HG02981 (cell line): ENCODE measurements at regions not wholly inside any gene's neighbourhood (a gene's known extent, or its start where the extent isn't known, plus 50 kb on each side); places are given as distances from the start of the nearest gene placed in this dataset.

ENCODE experiments used
- ATAC-seq: cut with Tn5 transposase; IDR thresholded peaks from one replicate; pipeline ENCODE4 v1.9.1; 2021; ENCODE audit warnings: mild to moderate bottlenecking, moderate library complexity; ENCODE audit not compliant: unreplicated experiment

DNA sequence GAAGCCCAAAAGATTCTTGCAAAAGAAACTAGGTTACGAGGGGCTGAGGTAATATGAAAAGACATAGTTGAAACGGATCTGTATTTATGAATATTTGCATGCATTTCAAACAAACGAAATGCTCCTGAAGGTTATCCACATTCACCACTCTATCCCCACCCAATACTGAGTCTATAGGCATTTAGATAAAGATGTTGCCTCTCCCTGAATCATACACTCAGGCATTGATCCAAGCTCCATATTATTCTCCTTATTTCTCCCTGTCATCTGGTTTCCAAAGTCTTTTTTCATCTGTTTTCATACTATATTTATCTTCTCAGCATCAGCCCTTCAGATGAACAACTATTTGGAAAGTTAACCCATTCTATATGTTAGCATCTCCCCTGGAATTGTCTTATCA is 492.5 kb upstream of the TGFBR2 start:
- ATAC-seq = no peak

DNA sequence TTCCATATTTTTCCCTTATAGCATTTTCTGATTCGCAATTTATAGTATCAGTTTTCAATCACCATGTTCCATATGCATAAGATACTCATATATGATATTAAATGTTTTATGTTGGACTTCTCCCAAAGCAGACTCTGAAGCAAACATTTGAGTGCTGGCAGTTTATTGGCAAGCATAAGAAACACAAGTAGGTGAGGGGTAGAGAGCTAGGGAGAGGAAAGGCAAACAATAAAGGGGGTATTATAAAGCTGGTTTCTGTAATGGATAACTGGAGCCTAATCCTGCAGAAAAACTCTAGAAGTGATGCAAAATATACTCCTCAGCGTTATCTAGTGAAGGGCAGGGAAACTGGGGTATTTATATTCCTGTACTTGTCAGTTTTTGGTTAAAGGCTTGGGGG is 491.5 kb upstream of the TGFBR2 start:
- ATAC-seq = no peak

DNA sequence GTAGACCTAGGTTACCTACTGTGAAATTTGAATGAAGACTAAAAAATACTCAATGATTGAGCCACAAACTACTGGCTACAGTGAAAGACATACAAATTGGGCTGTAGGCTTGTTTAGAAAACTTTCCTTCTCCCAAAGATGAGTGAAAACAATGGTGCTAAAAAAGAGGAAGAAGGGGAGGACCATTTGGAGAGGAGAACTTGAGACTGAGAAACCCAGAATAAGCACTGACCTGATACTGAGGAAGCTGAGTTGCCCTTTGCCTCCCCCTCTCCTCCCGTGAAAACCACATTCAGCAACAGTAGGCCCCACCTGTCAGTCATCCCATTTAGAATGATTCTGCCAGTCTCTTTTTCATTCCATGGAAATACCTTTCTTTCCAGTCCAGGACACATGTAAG is 484.0 kb upstream of the TGFBR2 start:
- no peak for ATAC-seq

DNA sequence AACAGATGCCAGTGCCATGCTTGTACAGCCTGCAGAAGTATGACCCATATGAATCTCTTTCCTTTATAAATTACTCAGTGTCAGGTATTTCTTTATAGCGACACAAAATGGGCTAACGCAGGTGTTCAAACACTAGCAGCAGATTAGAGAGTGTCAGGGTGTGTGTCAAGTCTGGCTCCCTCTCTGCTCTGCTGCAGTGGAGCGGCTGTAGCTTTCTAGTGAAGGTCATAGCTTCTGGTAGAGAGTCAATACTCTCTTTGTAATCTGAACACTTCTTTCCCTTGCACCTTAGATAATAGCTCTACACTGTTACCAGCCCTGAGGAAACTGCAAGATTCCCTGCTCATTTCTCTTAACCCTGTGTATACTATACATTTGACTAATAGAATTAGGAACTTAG is 483.2 kb upstream of the TGFBR2 start:
- no peak for ATAC-seq

DNA sequence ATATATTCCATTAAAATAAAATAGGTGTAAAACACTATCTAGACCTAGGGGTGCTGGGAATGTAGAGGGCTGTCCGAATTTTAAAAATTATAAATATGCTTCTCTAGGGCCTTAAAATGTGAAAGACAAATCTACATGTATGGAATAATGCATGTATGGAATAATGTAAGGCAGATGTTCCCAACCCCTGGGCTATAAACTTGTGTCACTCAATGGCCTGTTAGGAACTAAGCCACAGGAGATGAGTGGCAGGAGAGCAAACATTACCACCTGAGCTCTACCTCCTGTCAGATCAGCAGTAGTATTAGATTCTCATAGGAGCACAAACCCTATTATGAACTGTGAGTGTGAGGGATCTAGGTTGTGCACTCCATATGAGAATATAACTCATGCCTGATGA is 482.6 kb upstream of the TGFBR2 start:
- no peak for ATAC-seq

DNA sequence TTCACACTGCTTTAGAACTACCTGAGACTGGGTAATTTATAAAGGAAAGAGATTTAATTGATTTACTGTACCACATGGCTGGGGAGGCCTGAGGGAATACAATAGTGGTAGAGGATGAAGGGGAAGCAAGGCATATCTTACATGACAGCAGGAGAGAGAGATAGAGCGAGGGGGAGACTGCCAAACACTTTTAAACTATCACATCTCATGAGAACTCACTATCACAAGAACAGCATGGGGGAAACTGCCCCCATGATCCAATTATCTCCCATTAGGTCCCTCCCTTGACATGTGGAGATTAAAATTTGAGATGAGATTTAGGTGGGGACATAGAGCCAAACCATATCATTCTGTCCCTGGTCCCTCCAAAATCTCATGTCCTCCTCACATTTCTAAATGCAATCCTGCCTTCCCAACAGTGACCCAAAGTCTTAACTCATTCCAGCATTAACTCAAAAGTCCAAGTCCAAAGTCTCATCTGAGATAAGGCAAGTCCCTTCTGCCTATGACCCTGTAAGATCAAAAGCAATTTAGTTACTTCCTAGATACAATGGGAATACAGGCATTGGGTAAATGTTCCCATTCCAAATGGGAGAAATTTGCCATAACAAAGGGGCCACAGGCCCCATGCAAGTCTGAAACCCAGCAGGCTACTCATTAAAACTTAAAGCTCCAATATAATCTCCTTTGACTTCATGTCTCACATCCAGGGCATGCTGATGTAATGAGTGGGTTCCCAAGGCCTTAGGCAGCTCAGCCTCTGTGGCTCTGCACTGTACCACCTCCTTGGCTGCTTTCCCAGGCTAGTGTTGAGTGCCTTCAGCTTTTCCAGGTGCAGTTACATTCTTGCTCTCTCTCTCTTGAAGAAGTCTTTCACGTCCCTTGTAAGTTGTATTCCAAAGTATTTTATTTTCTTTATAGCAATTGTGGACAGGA is 481.7 kb upstream of the TGFBR2 start:
- no peak for ATAC-seq

DNA sequence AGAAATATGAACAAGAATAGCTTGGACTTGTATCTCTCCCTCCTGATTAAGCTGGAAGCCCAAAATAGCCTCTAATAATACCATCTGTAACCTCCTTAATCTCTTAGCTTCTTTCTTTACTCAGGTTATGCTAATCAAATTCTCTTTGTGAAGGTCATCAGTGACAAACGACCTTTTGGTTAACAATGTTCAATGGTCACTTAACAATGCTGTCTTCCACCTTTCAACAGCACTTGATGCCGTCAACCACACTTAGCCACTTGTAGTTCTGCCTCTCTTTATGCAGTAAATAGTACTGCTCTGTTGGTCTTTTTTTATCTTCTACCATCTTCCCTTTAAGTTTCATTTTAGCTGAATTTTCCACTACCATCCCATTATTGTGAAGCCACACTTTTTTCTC is 476.6 kb upstream of the TGFBR2 start:
- no peak for ATAC-seq

DNA sequence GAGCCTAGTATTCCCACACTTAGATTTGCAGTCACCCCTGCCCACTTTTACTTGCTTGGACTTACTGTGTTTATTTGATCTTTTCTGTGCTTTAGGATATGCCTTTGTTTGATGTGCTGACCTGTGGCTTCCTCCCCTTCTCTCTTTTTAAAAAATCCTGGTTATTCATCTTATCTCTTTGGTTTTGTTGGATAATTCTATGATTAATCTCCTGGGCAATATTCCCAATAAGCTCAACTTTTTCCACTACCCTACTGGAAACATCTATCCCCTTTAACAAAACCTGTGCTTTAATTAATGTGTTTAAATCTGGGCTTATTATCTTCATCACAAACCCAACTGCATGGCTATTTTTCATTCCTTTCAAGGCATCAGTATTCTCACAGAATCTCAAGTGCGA is 476.0 kb upstream of the TGFBR2 start:
- ATAC-seq = no peak

DNA sequence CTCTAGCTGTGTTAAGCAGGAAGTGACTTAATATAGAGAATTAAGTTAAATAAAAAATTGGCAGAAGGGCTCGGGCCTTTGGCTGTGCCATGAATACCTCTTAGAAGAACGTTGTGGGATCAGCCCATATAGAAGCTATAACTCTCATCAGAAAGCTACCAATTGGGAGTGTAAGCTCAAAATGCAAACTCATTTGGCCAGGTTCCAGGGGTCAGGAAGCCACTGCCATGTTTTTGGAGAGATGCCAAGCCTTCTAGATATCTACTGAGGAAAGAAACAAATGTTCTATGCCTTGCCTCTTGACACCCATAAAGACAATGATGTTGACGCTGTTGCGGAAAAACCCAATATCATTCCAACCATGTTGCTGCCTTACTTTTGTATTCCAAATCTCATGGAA is 475.2 kb upstream of the TGFBR2 start:
- ATAC-seq = no peak

DNA sequence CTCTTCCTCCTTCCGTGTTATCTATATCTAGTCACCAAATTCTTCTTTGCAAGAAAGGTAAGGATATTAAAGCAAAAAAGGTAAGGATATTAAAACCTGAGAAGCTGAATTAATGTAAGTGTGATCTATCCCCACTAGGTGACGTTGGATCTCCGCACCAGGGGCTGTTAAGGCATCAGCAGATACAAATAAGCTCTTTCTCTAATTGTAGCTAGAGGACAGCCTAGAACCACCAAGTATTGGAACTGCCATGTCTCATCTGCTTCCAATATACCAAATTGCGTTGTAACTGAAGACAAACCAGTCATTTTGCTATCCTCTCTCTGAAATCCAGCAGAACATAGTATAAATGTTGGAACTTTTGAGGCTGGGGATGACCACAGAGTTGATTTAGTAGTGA is 471.2 kb upstream of the TGFBR2 start:
- no peak for ATAC-seq

DNA sequence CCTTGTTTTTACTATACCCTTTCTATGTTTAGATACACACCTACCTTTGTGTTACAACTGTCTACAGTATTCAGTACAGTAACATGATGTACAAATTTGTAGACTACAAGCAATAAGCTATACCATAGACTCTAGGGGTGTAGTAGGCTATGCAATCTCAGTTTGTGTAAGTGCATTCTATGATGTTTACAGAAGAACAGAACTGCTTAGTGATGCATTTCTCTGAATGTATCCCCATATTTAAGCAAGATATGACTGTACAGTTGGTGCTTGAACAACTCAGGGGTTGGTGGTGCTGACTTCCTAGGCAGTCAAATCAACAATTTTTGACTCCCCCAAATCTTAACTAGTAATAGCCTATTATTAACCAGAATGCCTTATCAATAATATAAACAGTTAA is 467.1 kb upstream of the TGFBR2 start:
- ATAC-seq = no peak

DNA sequence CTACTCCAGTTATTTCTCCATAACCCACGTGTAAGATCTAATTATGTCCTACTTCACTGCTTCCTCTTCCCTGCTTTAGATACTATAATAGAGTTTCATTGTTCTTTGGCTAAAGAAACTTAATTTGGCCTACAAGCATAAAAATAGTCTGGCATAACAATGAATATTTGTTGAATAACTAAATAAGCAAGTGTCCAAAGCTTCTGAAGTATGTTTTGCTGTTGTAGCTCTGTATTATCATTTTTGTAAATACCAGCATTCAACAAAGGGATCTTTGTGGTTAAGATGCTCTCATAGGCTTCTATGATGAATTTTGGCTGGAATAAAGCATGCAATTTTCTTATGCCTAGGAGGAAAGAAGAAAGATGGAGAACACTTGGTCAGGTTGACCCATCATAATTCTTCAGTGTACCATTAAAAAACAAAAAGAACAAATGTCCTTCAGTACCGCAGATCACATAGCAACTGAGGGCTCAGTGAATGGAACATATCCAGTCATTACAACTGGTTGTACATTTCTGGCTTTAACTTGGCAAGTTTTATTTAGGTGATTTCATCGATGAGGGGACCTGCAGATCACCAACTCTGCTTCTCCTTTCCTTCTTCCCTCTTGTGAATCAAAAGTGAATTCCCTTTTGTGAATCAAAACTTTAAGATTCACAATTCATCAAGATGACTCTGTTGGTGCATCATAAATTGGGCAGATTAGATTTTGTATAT is 465.9 kb upstream of the TGFBR2 start:
- no peak for ATAC-seq

DNA sequence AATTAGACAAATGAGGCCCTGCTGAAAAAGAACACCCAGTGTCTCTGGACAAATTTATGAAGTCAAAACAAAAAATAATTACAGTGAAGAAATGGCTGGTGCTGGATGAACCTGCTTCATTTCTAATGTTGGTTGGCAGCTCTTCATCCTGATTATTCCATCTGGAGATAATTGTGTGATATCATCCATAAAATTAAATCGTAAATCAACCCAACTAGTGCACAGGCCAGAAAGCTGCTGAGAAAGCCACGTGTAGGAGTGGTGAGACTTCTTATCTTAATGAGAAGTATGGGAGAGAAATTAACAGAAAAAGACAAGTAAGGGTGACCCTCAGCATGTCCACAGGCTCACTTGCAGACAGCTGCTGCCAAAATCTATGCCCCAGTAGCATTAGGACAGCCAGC is 465.2 kb upstream of the TGFBR2 start:
- ATAC-seq = no peak

DNA sequence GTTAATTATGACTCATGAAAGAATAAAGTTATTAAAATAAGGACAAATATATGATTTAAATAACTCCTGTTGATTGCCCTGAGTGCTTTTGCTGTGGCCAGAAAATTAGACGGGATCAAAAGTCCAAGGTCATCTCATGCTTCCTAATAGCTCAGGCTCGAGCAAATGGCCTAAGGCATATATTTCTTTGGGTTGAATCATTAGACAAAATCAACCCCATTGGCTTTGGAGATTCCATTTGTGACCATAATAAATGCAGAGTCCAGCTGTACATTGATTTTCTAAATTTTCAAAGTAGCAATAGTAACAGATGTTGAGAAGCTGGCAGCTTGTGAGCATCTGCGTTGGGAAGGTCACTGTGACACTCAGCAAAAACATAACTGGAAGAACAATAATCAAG is 464.5 kb upstream of the TGFBR2 start:
- ATAC-seq = no peak

DNA sequence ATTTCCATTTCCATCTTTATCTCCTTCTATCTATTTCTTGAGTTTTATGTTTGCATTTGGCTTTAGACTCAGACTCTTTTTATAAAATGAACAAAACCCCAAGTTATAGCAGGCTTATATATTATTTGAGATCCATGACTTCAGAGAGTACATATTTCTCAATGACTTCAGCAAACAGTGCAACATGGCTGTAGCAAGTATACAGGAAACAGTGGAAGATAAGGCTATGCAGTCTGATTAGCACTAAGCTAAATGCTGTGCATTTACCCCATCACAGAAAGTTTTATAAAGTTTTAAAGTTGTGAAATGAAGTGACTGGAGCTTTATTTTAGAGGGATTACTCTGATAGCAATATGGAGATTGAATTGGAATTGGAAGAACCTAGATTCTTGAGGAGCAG is 463.5 kb upstream of the TGFBR2 start:
- no peak for ATAC-seq

DNA sequence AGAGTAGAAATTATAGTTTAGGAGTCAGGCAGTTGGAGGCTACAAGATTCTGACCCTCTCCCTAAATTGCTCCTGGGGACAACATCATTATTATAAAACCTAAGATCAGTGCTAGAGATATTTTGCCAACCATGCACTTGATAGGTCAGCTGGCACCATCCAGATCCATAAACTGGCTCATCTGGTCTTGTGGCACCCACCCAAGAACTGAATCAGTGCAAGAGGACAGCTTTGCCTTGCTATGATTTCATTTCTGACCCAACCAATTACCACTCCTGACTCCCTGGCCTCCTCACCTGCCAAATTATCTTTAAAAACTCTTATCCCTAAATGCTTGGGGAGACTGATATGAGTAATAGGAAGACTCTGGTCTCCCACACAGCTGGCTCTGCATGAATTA is 461.1 kb upstream of the TGFBR2 start:
- no peak for ATAC-seq

DNA sequence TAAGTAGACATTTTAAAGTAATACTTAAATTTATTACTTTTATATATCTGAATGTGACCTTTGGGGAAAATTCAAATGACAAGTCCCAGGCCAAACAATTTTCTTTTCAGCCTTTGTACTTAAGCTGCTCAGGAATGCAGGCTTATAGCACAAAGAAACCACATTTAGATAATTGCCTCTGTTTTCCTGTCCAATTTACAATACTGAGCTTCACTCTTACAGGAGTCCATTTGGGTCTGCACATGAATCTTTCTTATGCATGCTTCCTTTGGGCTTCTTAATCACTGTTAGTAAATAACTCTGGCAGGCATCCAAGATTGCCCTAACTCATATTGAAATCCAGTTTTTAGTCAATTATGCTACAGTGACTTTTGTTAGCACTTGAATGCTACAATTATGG is 459.4 kb upstream of the TGFBR2 start:
- ATAC-seq = no peak

DNA sequence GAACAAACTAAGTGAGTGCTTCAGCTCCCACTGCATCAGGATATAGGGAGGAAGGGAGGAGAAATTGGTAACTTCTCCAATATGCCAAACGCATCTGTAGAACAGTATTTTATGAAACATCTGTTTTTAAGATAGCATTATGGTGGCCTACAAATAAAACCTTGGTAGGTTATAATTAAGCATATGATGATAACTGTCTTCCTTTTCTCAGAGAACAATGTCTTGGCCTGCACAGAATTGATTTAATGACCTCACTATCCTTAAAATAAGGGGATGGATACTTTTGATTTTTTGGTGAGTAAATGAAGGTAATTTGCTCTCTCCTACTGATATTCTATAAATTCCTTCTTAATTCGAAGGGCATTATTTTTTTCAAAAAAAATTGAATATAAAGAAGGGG is 451.5 kb upstream of the TGFBR2 start:
- ATAC-seq = no peak

DNA sequence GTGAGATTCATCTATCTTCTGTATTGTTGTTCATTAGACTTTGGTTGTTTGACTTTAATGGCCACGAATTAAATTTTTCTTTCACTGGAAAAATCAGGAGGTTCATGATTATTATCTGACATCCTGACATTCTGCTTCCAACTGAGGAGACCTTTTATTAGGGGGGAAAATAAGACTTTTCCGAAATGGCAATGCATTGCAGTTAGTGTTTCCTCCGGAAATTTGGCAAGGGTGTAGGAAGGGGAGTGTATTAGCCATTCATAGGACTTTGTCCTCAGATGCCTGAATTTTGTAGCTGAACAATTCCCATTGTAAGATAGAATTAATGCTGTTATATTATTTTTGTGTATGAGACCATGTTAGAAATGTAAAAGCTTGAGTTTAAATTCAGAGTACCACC is 450.6 kb upstream of the TGFBR2 start:
- ATAC-seq = no peak

DNA sequence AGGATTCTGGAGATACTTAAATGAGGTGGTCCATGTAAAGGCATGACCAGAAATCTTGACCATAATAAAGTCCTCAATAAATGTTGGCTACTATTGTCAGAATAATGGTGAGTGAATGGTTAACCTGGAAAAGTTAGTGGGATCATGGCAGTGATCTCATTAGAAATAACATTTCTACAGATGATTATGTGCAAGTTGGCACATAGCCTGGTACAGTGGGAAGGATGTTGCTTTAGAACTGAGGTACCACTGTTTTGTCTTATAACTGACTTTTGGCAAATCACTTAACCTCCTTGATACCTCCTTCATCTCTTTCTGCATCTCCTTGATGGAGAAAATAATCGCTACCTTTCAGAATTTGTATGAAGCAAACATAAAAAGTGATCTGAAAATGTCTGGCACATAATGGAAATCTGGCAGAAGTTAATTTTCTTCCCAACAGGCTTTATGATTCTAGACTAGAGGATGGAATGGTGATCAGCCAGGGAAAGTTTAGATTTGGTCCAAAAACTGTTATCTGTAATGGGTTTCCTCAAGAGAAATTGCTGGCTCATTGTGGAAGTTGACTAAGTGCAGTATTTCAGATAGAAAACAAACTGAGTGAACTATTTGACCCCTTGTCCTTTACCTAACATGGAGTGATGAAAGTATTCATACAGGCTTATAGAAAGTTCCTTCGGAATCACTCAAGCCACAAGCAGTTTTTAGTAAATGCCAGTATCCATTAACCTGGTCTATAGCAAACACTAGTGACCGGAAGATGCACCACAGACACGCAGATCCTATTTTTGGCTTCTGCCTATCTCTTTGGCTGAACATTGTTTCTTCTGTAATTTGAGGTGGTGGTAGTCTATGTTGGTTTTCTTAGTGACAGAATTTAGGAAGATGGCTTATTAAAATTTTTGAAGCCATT is 449.6 kb upstream of the TGFBR2 start:
- ATAC-seq = no peak

DNA sequence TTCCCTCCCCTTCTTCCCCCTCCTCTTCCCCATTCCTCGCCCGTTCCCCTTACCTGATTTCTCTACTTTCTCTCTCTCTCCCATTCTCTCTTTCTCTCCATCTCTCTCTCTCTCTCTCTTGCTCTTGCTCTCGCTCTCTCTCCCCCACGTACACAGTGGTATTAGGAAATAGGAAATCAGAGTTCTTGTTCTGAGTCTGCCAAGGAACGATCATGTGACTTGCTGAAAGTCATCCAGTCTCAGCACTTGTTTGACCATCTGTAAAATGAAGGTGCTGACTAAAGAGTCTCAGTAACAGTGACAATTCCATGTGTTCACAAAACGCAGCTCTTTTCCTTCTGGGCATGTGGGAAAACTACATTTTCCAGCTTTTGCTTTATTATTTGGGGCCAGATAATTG is 445.0 kb upstream of the TGFBR2 start:
- ATAC-seq = no peak
